ENCODE measurements at regions not wholly inside any gene's neighbourhood (a gene's known extent, or its start where the extent isn't known, plus 50 kb on each side); places are given as distances from the start of the nearest gene placed in this dataset.
"Not testable (repeated sequence)": the region's sequence is repeated elsewhere in the genome, so short reads cannot be mapped to it uniquely, and the experiment has no call there.

DNA sequence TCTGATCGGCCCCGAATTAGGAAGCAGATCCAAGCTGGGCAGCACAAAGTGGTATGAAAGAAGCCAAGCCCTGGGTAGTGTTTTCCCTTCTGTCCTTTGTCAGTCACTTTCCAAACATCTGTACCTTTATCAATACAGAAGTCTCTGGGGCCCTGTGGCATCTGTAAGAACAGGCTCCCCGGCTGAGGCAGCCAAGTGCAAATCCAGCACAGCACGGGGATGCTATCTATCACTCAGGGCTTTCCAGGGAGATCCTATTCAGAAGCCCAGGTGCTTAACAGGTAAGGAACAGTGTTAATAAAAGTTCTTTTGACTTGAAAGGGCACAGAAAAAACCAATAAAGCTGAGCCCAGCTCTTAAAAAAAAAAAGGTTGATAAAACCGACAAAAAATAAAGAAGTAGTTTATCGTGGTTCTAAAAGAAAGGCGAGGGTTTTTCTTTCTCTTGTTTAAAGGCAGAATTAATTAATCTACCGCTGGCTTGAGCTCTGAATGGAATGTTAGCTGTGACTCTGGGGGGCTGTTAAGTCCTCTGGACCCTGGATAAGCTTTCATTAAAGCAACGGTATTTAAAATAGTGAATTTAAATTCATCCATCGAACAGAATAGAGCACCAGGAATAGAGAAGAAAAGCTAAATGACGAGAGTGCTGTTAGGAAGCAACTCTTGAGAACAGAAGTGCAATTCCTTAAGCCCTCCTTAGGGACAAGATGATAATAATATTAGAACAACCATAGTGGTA lies 119.1 kb upstream of the GATB start:
- no peak for DNase-seq

DNA sequence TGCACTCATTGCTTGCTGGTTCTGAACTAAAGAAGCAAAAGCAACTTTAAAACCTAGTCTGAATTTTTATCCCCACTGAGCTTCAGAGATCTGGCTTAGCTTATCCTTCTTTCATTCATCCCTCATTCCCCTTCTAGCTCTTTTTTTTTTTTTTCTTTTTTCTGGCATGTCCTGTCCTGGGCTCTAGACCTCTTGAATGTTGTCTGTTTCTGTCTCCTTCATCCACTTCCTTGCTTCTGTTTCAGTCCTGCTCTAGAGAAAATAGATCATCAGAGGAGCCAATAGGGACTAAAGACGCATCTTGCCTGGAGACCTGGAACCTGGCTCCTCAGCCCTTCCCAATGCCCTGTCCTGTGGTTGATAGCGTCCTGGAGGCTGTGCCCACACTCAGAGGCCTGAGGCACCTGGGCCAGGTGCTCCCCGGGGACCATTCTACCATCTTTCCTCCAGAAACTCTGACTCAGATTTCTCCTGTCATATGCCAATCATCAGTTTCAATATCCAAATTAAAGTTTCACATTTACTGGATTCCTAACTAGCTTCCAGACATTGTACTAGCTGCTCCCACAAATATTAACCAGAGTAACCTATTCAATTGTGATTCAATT lies 115.7 kb upstream of the GATB start:
- DNase-seq = no peak

DNA sequence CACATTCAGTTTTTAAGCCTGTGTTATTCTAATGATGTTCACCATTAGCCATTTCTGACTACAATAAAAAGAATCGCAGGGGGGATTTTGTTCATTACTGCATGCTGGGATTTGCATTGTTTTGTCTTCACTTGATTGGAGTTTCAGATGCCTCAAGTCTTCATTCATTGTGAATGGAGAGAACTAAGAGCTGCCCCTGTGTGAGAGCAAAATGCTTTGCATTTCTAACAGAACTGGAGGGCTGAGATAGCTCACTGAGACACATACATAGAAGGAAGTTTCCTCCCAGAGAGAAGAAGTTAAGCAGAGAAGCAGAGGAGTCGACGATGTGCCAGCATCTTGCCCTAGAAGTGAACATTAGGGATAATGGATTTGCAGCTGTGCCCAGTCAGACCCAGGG lies 113.5 kb upstream of the GATB start:
- DNase-seq = no peak

DNA sequence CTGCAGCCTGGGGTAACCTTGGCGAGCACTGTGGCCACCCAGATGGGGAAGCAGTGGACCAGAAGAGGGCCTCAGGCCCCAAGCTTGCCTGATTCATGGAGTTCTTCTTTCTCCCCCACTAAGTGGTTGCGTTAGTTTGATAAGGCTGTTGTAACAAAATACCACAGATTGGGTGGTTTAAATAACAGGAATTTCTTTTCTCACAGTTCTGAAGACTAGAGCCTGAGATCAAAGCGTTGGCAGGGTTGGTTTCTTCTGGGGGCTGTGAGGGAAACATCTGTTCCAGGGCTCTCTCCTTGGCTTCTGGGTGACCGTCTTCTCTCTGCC lies 105.7 kb upstream of the GATB start:
- no peak for DNase-seq

DNA sequence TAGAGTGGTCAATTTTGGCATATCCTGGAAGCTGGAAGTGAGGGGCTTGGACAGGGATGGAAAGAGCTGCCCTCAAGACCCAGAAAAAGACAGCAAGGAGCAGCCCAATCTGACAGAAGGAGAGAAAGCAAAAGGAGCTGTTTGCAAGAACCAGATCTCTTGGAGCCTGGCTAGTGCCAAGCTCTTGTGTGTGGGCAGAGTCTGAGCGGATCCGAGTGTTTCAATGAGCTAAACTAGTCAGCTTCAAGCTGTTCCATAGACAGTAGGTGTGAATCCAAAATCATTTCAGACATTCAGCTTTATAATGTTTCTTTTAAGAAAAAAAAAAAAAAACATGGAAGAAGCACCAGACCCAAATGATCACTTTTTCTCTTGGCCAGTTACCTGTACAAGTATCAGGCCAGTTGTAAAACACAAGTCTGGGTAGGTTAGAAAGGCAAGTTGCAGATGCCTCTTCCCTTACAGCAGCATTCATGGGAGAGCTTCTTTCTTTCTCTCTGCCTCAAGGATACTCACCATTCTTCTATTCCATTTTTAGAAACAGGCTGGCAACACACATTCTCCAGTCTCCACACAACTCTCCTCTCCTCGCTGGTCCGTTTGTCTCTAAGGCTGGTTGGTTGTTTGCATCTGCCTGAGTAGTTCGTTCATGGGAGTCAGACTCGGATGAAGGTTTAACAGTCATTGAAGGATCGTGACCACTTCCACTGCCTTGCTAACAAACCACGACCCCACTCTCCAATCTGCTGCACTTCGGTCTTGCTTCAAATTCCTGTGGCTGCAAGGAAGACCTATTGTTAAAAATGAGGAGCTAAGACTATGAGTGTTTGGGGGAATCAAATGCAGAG lies 105.2 kb upstream of the GATB start:
- no peak for DNase-seq

DNA sequence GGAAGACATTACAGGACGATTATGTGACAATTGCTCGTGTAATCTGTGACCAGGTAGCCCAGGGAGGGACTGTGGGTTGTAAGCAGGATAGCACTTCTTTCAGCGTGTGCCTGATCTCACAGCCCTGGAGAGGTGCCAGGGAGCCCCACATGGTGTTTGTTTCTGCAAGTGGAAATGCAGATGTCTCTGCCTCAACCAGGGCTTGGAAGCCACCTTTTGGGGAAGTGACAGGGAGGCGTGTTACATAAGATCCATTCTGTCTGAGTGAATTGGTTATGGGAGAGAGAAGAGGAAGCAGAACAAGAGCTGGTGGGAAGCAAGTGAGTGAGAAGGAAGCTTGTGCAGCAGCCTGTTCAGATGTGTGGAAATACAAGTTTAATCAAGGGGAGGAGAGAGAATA lies 104.5 kb upstream of the GATB start:
- no peak for DNase-seq

DNA sequence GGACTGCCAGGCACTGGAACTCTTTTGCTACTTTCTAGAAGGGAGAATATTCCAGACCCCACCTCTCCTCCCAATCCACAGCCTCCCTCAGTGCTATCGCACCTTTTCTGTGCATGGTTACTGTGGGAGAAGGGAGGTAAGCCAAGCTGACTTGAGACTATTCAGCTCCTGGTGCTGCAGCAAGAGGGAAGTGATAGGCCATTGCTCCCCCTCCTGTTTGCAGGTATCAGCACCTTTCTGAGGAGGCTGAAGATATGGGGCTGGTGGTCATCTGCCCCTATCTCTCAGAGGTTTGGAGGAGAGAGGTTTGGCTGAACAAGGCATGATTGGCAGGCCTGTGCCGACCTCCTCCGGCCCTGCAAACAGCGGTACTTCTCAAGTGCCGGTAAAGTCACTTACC lies 103.3 kb upstream of the GATB start:
- no peak for DNase-seq

DNA sequence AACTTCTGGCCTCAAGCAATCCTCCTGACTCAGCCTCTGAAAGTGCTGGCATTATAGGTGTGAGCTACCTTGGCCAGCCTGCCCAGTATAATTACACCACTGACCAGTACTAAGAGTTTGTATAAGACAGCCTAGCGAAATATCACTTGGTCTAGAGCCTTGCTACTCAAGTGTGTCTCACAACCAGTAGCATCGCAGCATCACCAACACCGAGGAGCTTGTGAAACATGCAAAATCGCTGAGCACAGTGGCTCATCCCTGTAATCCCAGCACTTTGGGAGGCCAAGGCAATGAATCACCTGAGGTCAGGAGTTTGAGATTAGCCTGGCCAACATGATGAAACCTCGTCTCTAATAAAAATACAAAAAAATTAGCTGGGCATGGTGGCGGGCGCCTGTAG lies 102.0 kb upstream of the GATB start:
- no peak for DNase-seq

DNA sequence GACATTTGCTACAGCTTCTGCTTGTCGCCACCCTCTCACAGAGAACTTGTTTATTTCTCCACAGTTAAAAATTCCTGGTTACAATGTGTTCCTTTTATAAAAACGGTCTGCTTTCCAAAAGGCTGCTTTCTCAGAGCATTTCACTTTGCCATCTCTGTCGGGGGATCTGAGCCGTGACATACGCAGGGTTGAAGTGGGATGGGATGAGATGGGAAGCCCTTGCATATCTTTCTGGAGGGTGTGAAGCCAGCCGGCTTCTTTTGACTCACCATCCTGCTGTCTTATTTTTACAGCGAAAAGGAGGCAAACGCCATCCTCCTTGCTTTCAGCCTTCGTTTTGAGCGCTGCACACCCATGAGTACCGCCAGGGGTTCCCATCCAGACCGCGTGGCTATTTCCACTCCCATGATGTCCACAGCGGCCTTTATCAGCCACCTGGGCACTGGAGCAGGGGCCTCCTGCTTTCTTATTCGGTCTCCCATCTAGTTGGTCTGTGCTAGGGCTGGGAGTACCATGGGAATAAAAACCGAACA lies 99.8 kb upstream of the GATB start:
- DNase-seq = no peak

DNA sequence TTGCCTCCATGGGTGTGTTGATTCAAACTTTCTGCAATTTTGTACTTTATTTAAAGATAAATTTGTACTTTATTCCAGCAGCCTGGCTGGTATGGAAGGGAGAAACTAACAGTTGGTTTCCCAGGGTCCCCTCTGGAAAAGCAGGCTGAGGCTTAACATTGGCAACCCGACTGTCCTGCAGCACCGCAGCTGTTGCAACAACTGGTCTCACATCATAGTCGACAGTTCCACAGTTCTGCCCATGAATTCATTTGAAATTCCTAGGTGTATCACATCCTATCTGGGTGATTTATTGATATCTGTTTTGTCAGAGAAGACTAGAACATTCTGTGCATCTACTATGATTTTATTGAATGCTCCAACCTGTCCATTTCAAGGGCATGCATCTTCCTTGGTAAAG lies 98.8 kb upstream of the GATB start:
- no peak for DNase-seq

DNA sequence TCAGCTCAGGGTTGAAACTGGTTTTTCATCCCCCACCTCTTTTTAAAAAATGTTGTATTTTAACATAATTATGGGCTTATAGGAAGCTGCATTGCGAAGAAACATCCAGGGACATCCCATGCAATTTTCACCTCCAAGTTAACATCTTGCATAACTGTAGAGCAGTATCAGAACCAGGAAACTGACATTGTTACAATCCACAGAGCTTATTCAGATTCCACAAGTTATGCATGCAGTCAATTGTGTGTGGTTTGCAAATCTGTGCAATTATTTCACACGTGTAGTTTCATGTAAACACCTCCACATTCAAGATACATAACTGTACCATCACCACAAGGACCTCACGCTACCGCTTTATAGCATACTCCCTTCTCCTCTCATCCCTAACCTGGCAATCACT lies 97.5 kb upstream of the GATB start:
- no peak for DNase-seq

DNA sequence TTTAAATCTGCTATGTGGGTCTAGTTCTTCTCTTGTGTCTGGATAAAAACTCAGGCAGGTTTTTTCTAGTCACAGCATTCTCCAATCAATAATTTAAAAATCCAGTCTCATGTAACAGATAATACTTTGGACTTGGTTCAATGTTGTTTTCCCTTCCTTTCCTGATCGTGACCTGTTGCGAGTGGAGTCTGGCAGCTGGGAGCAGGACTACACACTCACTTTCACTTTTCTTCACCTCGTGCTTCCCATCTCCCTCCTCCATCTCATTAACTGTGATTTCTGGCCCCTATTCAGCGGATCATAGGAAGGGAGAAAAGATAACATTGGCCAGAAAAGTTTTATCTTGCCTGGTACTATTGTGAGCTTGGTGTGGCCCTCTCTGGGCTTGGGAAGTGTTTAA lies 96.6 kb upstream of the GATB start:
- no peak for DNase-seq

DNA sequence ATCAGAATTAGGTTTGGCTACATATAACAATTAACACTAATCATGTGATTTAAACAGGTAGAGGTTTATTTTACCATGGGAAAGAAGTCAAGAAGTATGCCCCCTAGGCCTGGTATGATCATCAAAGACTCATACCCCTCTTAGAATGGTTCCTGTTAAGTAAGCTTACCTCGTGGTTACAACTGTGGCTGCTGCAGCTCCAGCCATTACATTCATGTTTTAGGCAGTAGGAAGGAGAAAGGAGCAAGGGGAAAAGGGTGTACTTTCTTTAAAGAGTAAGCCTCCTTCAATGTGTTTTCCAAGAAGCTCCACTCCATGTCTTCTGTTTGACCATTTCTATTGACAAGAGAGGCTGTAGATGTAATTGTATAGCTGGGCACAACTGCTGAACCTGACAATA lies 94.9 kb upstream of the GATB start:
- no peak for DNase-seq

DNA sequence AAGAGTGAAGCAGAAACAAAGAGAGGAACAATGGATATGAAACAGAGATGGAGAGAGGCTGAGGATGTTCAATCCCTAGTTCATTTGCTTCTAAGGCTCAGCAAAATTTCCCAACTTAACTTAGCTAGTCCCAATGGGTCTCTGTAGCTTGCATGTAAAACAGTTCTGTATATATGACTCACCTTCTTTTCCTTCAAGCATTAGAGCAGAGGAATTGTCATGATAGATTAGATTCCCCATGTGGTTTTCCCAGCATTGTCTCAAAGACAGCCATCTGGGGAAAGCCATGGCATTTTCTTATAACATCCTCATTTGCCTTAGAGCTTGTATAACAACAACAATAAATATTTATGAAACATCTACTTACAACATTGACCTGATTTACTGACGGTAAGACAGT lies 93.9 kb upstream of the GATB start:
- DNase-seq = no peak

DNA sequence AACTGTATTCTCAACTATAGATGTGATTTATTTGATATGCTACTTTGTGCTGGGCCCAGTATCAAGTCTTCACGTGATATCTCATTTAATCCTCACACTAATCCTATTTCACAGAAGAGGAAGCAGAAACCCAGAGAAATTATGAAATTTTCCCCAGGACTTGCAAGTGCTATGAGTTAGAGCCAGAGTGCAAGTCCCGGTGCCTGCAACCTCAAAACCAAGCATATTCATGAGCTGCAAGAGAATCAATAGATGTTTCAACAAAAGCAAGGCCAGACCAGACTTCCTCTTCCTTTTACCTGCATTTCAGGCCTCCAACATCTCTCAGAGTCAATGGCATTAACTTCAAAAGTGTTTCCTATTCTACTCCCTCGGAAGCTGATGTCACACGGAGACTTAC lies 92.2 kb upstream of the GATB start:
- DNase-seq = no peak

DNA sequence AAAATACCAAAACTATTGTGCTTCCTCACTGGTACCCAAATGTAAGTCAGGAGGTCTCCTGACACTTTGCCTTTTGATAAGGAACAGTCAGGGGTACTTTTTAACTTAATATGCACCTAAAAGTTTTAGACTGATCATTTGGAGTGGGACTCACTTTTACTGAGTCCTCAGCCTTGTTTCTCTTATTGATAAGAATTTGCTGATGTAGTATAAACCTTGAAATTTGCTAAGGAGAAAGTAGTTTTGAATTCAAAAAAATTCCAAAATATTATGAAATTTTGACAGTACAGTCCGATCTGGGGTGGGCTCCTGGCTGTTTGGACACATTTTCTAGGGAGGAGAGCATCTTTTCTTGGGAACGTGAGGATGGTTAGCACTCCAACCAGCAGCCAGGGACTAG lies 91.4 kb upstream of the GATB start:
- no peak for DNase-seq

DNA sequence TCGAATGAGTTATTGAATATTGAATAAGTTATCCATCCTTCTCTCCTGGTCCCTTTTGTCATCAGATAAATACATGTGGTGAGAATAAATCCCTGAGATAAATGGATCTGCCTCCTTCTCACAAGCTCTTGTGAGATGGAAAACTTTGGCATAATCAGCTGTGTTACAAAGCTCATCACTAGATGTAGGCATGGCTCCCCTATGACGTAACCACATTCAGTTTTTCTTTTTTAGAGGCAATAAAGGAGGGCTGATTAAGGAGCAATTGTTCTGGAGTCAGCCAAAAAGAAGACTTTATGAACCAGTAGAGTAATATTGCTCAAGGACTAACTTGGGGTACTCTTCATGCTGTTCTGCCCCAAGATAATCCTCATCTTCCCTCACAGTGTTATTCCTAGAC lies 90.5 kb upstream of the GATB start:
- DNase-seq = no peak

DNA sequence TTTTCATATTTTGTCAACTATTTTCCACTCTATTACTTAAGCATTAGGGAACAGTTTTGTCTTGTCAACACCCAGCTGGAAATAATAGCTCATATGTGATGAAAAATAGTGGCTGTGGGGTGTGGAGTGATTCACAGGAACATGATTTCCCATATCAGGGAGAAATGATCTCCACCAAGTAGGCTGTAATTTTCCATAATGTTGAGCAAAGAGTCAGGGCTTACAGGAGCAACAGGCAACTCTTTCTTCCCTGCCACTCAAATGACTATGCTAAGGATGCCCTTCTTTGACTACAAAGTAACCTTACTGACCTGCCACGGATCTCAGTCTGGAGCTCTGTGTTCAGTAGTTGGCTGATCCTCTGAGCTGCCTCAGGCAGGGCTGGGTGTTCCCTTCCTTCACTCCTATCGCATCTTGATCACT lies 90.0 kb upstream of the GATB start:
- no peak for DNase-seq

DNA sequence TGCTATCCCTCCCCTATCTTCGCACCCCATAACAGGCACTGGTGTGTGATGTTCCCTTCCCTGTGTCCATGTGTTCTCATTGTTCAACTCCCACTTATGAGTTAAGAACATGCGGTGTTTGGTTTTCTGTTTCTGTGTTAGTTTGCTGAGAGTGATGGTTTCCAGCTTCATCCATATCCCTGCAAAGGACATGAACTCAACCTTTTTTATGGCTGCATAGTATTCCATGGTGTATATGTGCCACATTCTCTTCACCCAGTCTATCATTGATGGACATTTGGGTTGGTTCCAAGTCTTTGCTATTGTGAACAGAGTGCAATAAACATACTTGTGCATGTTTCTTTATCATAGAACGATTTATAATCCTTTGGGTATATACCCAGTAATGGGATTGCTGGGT lies 84.7 kb upstream of the GATB start:
- DNase-seq = not testable (repeated sequence)

DNA sequence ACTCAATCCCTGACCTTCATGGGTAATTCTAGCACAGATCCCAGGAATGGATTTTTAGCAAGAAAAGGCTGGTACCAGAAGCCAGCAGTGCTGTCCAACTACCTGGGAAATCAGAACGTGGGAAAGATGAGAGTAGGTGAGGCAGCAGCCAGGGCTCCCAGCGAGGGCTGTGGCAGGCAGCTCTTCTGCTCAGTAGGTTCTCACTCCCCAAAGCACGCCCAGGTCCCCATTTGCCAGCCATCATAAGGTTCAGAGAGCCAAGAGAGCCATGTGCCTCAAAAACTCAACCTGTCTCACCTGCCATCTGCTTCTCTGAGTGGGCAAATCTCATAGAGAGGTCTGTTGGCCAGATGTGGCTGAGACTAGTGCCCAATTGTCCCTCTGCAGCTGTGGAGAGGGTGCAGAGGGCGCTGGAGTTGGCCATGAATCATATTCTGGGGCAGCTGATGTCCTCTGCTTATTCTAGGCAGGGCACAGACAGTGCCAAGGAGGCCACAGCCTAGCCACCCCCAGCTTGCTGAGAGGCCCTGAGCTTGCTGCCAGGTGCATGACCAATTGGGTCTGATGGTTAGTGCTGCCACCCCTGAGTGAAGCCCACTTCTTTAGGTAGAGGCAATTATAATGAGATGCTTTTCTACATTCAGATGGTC lies 81.7 kb upstream of the GATB start:
- DNase-seq = no peak

DNA sequence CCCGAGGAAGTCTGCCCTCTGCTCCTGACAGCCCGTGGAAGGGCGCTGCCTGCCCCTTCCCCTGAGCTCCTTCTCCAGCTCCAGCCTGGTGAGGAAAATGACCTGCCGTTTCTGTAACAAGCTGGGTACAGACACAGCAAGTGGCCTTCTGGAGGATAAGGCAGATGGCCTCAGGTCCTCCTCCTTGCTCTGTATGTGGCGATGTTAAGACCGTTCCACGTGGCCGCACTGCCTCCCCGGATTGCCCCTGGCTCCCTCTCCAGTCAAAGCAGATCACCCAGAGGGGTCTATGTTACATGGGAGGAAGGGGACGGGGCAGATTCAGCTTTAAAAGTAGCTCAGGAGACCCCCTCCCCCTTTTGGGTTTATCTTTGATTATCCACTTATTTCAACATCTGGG lies 80.3 kb upstream of the GATB start:
- no peak for DNase-seq

DNA sequence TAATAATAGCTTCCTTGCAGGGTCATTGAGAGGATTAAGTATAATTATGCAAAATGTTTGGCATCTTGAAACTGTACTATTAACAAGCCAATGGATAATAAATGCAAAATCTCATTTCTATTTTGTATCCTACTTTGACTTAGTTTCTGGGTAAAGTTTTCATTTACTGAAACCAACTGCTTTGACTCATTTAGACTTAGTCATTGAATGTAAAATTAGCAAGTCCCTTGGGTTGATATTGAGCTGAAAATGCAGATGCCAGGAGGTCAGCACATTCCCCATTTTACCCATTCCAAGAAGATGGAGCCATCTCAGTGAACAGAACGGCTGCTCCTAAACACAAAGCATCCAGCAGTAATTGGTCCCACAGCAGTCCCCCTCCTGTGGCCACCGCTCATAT lies 74.7 kb upstream of the GATB start:
- no peak for DNase-seq

DNA sequence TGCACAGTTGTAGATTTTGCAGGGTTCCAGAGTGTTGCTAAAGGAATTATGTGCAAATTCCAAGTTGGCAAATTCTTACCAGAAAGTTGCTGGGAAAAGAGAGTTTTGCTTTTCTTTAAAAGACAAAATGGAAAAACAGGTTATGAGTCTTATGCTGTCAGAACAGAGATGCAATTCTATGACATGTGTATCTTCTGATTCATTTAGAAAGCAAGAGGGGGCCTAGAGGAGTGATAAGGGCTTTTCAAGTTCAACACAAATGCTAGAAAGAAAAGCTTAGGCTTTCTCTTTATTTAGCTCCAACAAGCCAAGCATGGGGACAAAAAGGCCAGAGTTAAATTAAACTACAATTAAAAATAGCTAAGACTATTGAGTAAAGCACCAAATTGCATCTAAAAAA lies 72.4 kb upstream of the GATB start:
- DNase-seq = no peak

DNA sequence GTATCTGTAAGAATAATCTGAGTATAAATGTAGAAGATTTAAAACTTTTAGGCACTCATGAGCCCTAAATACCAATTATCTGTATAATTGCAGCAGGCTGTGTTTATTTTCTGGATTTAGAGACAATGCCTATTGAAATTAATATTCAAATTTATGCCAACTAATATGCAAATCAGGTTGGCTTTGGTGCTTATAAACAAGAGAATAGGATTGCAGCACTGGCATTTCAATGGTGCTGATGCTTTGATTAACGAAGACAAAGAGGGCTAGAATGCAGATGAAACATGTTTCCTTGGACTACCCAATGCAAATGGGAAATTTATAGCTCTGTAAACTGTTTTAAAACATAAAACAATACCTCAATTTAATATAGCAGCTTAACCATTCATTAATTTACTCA lies 70.7 kb upstream of the GATB start:
- DNase-seq = no peak

Data from activated gamma-delta T cell treated with Interleukin-2 at 50 U/mL for 16 hours (primary cell).